HL-60 (cell line): ENCODE measurements at regions not wholly inside any gene's neighbourhood (a gene's known extent, or its start where the extent isn't known, plus 50 kb on each side); places are given as distances from the start of the nearest gene placed in this dataset.

Experiments
- DNase-seq, 2 experiments: peaks; one replicate each; pipeline ENCODE4 v3.0.0-alpha.2; 2010 to 2020; ENCODE audit warnings: low read depth in 1 of 2, low spot score in 1 of 2
- H3K27ac ChIP-seq: fragments of 250-450 bp; sonication (Bioruptor Pico); replicated peaks from 2 replicates; pipeline ENCODE4 v1.5.1; 2020; ENCODE audit warnings: mild to moderate bottlenecking, moderate library complexity
- H3K27me3 ChIP-seq: fragments of 250-450 bp; sonication (Bioruptor Pico); 2 replicates; pipeline ENCODE4 v1.5.1; 2021; ENCODE audit warnings: mild to moderate bottlenecking, moderate library complexity; ENCODE audit not compliant: insufficient read depth, poor library complexity, severe bottlenecking
- H3K4me3 ChIP-seq: replicated peaks from 2 replicates; pipeline ENCODE4 v1.5.1; 2011; ENCODE audit warnings: mild to moderate bottlenecking, control low read depth, low read length; ENCODE audit not compliant: insufficient read depth
- GABPA ChIP-seq: IDR thresholded peaks from 2 replicates; pipeline ENCODE4 v1.6.1; 2012; ENCODE audit warnings: low read depth
- POLR2AphosphoS5 ChIP-seq: IDR thresholded peaks from 2 replicates; pipeline ENCODE4 v1.6.1; 2012; ENCODE audit warnings: low read depth
- SPI1 ChIP-seq: IDR thresholded peaks from 2 replicates; pipeline ENCODE4 v1.6.1; 2012; ENCODE audit warnings: low read depth, mild to moderate bottlenecking, borderline replicate concordance
- TF ChIP-seq, protein P1 (sequence below): IDR thresholded peaks from one replicate; pipeline ENCODE4 v1.5.1; 2011; ENCODE audit warnings: low read length, control low read depth, inconsistent platforms; ENCODE audit not compliant: insufficient read depth
- TF ChIP-seq, protein P2 (sequence below): IDR thresholded peaks from 2 replicates; pipeline ENCODE4 v1.6.1; 2012; ENCODE audit warnings: low read depth; ENCODE audit not compliant: insufficient replicate concordance

DNA sequence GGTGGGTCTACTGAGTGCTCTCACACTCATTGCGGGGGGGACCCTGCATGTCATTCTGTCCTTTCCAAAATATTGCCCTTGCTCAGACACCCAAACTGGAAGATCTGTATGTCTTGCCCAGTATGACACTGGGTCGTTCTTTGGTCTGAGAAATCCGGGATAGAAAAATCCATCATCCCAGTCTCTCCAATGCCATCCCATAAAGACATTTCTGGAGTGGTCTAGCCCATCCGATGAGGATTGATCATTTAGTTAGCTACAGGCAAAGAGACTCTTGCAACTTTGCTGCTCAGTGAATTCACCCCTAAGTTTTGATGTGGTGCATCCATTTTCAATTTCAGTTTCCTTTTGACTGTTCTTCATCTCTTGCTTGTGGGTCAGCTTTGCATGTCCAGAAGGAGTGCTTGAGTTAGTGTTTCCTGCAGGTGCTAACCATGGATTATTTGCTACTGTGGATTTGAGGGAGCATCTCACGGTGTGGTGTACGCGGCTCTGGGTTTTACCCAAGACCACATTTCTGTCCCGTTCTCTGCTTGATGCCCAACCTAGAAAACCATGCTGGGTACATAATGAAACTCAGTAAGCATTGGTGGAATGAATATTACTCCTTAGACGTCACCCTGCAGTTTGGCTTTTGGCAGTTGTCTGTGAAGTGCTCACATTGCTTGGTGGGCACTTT, 247.0 kb upstream of the MKI67 start:
- TF ChIP-seq, protein P1, sequence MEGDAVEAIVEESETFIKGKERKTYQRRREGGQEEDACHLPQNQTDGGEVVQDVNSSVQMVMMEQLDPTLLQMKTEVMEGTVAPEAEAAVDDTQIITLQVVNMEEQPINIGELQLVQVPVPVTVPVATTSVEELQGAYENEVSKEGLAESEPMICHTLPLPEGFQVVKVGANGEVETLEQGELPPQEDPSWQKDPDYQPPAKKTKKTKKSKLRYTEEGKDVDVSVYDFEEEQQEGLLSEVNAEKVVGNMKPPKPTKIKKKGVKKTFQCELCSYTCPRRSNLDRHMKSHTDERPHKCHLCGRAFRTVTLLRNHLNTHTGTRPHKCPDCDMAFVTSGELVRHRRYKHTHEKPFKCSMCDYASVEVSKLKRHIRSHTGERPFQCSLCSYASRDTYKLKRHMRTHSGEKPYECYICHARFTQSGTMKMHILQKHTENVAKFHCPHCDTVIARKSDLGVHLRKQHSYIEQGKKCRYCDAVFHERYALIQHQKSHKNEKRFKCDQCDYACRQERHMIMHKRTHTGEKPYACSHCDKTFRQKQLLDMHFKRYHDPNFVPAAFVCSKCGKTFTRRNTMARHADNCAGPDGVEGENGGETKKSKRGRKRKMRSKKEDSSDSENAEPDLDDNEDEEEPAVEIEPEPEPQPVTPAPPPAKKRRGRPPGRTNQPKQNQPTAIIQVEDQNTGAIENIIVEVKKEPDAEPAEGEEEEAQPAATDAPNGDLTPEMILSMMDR, result no peak
- TF ChIP-seq POLR2AphosphoS5 (no peak), GABPA (no peak), SPI1 (no peak)
- TF ChIP-seq, protein P2, sequence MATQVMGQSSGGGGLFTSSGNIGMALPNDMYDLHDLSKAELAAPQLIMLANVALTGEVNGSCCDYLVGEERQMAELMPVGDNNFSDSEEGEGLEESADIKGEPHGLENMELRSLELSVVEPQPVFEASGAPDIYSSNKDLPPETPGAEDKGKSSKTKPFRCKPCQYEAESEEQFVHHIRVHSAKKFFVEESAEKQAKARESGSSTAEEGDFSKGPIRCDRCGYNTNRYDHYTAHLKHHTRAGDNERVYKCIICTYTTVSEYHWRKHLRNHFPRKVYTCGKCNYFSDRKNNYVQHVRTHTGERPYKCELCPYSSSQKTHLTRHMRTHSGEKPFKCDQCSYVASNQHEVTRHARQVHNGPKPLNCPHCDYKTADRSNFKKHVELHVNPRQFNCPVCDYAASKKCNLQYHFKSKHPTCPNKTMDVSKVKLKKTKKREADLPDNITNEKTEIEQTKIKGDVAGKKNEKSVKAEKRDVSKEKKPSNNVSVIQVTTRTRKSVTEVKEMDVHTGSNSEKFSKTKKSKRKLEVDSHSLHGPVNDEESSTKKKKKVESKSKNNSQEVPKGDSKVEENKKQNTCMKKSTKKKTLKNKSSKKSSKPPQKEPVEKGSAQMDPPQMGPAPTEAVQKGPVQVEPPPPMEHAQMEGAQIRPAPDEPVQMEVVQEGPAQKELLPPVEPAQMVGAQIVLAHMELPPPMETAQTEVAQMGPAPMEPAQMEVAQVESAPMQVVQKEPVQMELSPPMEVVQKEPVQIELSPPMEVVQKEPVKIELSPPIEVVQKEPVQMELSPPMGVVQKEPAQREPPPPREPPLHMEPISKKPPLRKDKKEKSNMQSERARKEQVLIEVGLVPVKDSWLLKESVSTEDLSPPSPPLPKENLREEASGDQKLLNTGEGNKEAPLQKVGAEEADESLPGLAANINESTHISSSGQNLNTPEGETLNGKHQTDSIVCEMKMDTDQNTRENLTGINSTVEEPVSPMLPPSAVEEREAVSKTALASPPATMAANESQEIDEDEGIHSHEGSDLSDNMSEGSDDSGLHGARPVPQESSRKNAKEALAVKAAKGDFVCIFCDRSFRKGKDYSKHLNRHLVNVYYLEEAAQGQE, result no peak
- Histone ChIP-seq H3K4me3 (no peak overlapping the region), H3K27ac (no peak overlapping the region), H3K27me3 (no peaks in the 10 kb centered on the region)
- no peak for DNase-seq

DNA sequence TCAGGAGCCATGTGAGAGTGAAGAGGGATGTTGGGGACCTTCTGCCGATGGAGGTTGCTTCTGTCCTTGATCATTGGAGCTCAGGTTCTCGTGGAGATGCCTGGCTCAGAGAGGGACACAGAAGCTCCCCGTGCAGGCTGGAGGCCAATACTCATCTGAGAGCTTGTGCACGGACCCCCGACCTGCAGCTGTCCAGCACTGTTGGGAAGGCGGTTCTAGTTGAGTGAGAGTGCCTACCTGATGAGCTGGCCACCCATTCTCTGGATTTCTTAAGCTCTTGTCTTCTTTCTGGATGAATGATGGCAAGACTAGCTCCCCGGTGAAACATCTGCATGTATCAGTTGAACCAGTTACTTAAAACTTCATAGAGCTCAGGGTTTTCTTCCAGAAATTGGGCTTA, 247.6 kb upstream of the MKI67 start:
- no peak for DNase-seq
- Histone ChIP-seq H3K27ac (no peak overlapping the region), H3K27me3 (no peaks in the 10 kb centered on the region)

DNA sequence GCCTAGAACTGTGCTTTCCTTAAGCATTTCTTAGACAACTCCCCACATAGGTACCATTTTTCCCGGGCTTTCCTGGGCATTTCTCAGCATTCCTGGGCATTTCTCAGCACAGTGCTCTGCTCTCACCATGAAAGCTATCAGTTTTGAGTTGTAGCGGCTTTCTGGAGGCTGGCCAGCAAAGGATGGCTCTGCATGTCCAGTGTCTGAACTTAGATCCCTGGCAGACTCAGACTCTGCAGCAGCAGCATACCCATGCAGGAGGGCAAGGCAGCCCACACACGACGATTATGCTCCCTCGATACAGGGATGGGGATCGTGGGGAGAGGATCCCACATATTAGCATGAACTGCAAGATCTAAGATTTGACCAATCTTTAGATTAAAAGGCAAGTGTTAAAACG, 248.9 kb upstream of the MKI67 start:
- no peak for DNase-seq
- TF ChIP-seq, protein P1, result no peak
- TF ChIP-seq POLR2AphosphoS5, result no peak
- no peak for TF ChIP-seq GABPA
- no peak for TF ChIP-seq SPI1
- TF ChIP-seq, protein P2, result no peak
- H3K27ac ChIP-seq, result no peak overlapping the region
- no peaks in the 10 kb centered on the region for H3K27me3 ChIP-seq
- no peak overlapping the region for H3K4me3 ChIP-seq

More for the DNA sequence above, 247.6 kb upstream of the MKI67 start:
- TF ChIP-seq, protein P2, result no peak
- TF ChIP-seq GABPA (no peak), POLR2AphosphoS5 (no peak), SPI1 (no peak)
- TF ChIP-seq, protein P1, result no peak
- no peak overlapping the region for H3K4me3 ChIP-seq
